IMR-90 (cell line): ENCODE measurements at regions not wholly inside any gene's neighbourhood (a gene's known extent, or its start where the extent isn't known, plus 50 kb on each side); places are given as distances from the start of the nearest gene placed in this dataset.

Experiments
- ATAC-seq: fragments of 200-7000 bp; cut with Tn5 transposase; 2 replicates; pipeline ENCODE4 v1.9.1; 2020; ENCODE audit warnings: low read depth, mild to moderate bottlenecking, moderate library complexity
- BruUV-seq: library from RNA; stranded (reverse); fragments of 400-500 nt; replicated peaks from 2 replicates; lab custom pipeline; 2021; lab: Mats Ljungman, UMichigan
- CTCF ChIA-PET: fragments of 300-600 bp; formaldehyde crosslinking; extraction: SDS; loops from one replicate; lab custom pipeline; 2021; ENCODE audit warnings: antibody characterized with exemption; lab: Yijun Ruan, JAX
- POLR2A ChIA-PET: fragments of 300-600 bp; sonication (Branson Sonifier 250); formaldehyde crosslinking; loops from one replicate; lab custom pipeline; 2022; ENCODE audit warnings: antibody characterized with exemption; ENCODE audit not compliant: unreplicated experiment; lab: Charles Lee
- DNase-seq: peaks from one replicate; pipeline ENCODE4 v3.0.0; 2013
- H2AFZ ChIP-seq: replicated peaks from 2 replicates; pipeline ENCODE3; 2013; ENCODE audit warnings: low read length, mild to moderate bottlenecking; ENCODE audit not compliant: poor library complexity
- H2AK5ac ChIP-seq: 2 replicates; pipeline ENCODE4 v1.6.1; 2013; ENCODE audit warnings: low read depth, low read length, inconsistent platforms
- H2AK9ac ChIP-seq: replicated peaks from 2 replicates; pipeline ENCODE3; 2013; ENCODE audit warnings: mild to moderate bottlenecking, low read depth, low read length, moderate library complexity; ENCODE audit not compliant: poor library complexity
- H2BK120ac ChIP-seq: 2 replicates; pipeline ENCODE4 v1.6.1; 2013; ENCODE audit warnings: low read depth, low read length, inconsistent platforms
- H2BK15ac ChIP-seq: 3 replicates; pipeline ENCODE4 v1.6.1; 2013; ENCODE audit warnings: low read depth, low read length, inconsistent platforms
- H2BK20ac ChIP-seq: 2 replicates; pipeline ENCODE4 v1.6.1; 2013; ENCODE audit warnings: low read depth, mild to moderate bottlenecking, inconsistent platforms, low read length, moderate library complexity
- H2BK5ac ChIP-seq: 2 replicates; pipeline ENCODE4 v1.6.1; 2013; ENCODE audit warnings: mild to moderate bottlenecking, low read depth, low read length, inconsistent platforms; ENCODE audit not compliant: poor library complexity, severe bottlenecking
- H3K14ac ChIP-seq: replicated peaks from 2 replicates; pipeline ENCODE4 v1.6.1; 2013; ENCODE audit warnings: low read depth, low read length, inconsistent platforms
- H3K18ac ChIP-seq: 2 replicates; pipeline ENCODE4 v1.6.1; 2013; ENCODE audit warnings: low read depth, low read length, control low read depth
- H3K23ac ChIP-seq: 2 replicates; pipeline ENCODE4 v1.6.1; 2013; ENCODE audit warnings: low read depth, low read length, inconsistent platforms
- H3K27ac ChIP-seq: 2 replicates; pipeline ENCODE4 v1.5.1; 2013; ENCODE audit warnings: mild to moderate bottlenecking, control low read depth, low read length; ENCODE audit not compliant: insufficient read depth
- H3K27me3 ChIP-seq: 2 replicates; pipeline ENCODE4 v1.6.1; 2013; ENCODE audit warnings: low read length; ENCODE audit not compliant: control insufficient read depth, insufficient read depth
- H3K36me3 ChIP-seq: 2 replicates; pipeline ENCODE4 v1.6.1; 2013; ENCODE audit warnings: low read length, mixed read lengths; ENCODE audit not compliant: control insufficient read depth, insufficient read depth
- H3K4ac ChIP-seq: 2 replicates; pipeline ENCODE4 v1.6.1; 2013; ENCODE audit warnings: low read depth, low read length, inconsistent platforms
- H3K4me1 ChIP-seq: 2 replicates; pipeline ENCODE4 v1.6.1; 2013; ENCODE audit warnings: low read length, mixed read lengths; ENCODE audit not compliant: control insufficient read depth, insufficient read depth
- H3K4me2 ChIP-seq: 2 replicates; pipeline ENCODE4 v1.6.1; 2013; ENCODE audit warnings: low read depth, mild to moderate bottlenecking, control low read depth, low read length, moderate library complexity
- H3K4me3 ChIP-seq: 2 replicates; pipeline ENCODE4 v1.5.1; 2013; ENCODE audit warnings: low read depth, mild to moderate bottlenecking, control low read depth, low read length, moderate library complexity; ENCODE audit not compliant: insufficient read depth
- H3K56ac ChIP-seq: 2 replicates; pipeline ENCODE4 v1.6.1; 2013; ENCODE audit warnings: low read length, inconsistent platforms; ENCODE audit not compliant: insufficient read depth; ENCODE audit errors: extremely low read depth
- H3K79me1 ChIP-seq, 2 experiments: 2 replicates each; pipeline ENCODE4 v1.6.1; 2013; ENCODE audit warnings: low read length in 2 of 2, inconsistent platforms in 1 of 2, low read depth in 1 of 2
- H3K9ac ChIP-seq: 2 replicates; pipeline ENCODE4 v1.6.1; 2013; ENCODE audit warnings: low read depth, low read length, control low read depth
- H3K9me1 ChIP-seq: 2 replicates; pipeline ENCODE4 v1.6.1; 2013; ENCODE audit warnings: low read length, inconsistent platforms; ENCODE audit not compliant: insufficient read depth
- H3K9me3 ChIP-seq: 2 replicates; pipeline ENCODE4 v1.6.1; 2013; ENCODE audit warnings: low read length; ENCODE audit not compliant: control insufficient read depth, insufficient read depth
- H4K20me1 ChIP-seq: 2 replicates; pipeline ENCODE4 v1.6.1; 2013; ENCODE audit warnings: low read length, inconsistent platforms; ENCODE audit not compliant: insufficient read depth
- H4K5ac ChIP-seq: 2 replicates; pipeline ENCODE4 v1.6.1; 2013; ENCODE audit warnings: mild to moderate bottlenecking, low read depth, low read length, control low read depth
- H4K8ac ChIP-seq, 2 experiments: 2 replicates each; pipeline ENCODE4 v1.6.1; 2013; ENCODE audit warnings: low read depth in 2 of 2, low read length in 2 of 2, control low read depth in 1 of 2, inconsistent platforms in 1 of 2
- H4K91ac ChIP-seq: 2 replicates; pipeline ENCODE4 v1.6.1; 2013; ENCODE audit warnings: low read depth, low read length, inconsistent platforms; ENCODE audit not compliant: insufficient read depth
- BHLHE40 ChIP-seq: fragments of 150-350 bp; IDR thresholded peaks from 2 replicates; pipeline ENCODE4 v1.6.1; 2016; ENCODE audit warnings: mild to moderate bottlenecking, low read depth, low read length
- CEBPB ChIP-seq: IDR thresholded peaks from 2 replicates; pipeline ENCODE4 v1.6.1; 2012; ENCODE audit warnings: low read depth, low read length, improper control_type of control experiment
- CHD1 ChIP-seq: IDR thresholded peaks from 2 replicates; pipeline ENCODE4 v1.6.1; 2012; ENCODE audit warnings: low read depth, low read length, improper control_type of control experiment
- FOS ChIP-seq: fragments of 150-350 bp; IDR thresholded peaks from 2 replicates; pipeline ENCODE4 v1.6.1; 2016; ENCODE audit warnings: low read depth, low read length
- MAFK ChIP-seq: IDR thresholded peaks from 2 replicates; pipeline ENCODE4 v1.6.1; 2012; ENCODE audit warnings: low read depth, low read length, improper control_type of control experiment
- MAZ ChIP-seq: IDR thresholded peaks from 2 replicates; pipeline ENCODE4 v1.6.1; 2012; ENCODE audit warnings: low read depth, mild to moderate bottlenecking, low read length, improper control_type of control experiment, moderate library complexity, borderline replicate concordance
- MXI1 ChIP-seq: IDR thresholded peaks from 2 replicates; pipeline ENCODE4 v1.6.1; 2012; ENCODE audit warnings: low read depth, mild to moderate bottlenecking, low read length, moderate library complexity, borderline replicate concordance
- NFE2L2 ChIP-seq: fragments of 150-350 bp; IDR thresholded peaks from 2 replicates; pipeline ENCODE4 v1.6.1; 2016; ENCODE audit warnings: low read depth, mild to moderate bottlenecking, low read length
- POLR2A ChIP-seq: IDR thresholded peaks from 2 replicates; pipeline ENCODE4 v1.6.1; 2012; ENCODE audit warnings: mild to moderate bottlenecking, low read depth, low read length
- RAD21 ChIP-seq: IDR thresholded peaks from 2 replicates; pipeline ENCODE4 v1.6.1; 2012; ENCODE audit warnings: low read length, improper control_type of control experiment
- RCOR1 ChIP-seq: IDR thresholded peaks from 2 replicates; pipeline ENCODE4 v1.6.1; 2012; ENCODE audit warnings: mild to moderate bottlenecking, low read length, improper control_type of control experiment; ENCODE audit not compliant: insufficient replicate concordance
- RFX5 ChIP-seq: IDR thresholded peaks from 2 replicates; pipeline ENCODE4 v1.8.0; 2012; ENCODE audit warnings: low read depth, mild to moderate bottlenecking, low read length, moderate library complexity
- SMC3 ChIP-seq: fragments of 150-350 bp; IDR thresholded peaks from 2 replicates; pipeline ENCODE4 v1.6.1; 2016; ENCODE audit warnings: low read depth, mild to moderate bottlenecking, antibody characterized with exemption, low read length, moderate library complexity
- USF2 ChIP-seq: fragments of 150-350 bp; IDR thresholded peaks from 2 replicates; pipeline ENCODE4 v1.6.1; 2017; ENCODE audit warnings: mild to moderate bottlenecking, antibody characterized with exemption, low read length, low read depth
- WGBS, 2 experiments: methylation state at CpG; one replicate each; pipeline versions ENCODE4 v1.1.5 to v1.1.7; 2013; ENCODE audit warnings: missing lambda C conversion rate in 2 of 2; ENCODE audit not compliant: insufficient read length in 1 of 2; ENCODE audit errors: extremely low coverage in 2 of 2; 5-methylcytosine and 5-hydroxymethylcytosine counted together
- dilution Hi-C: fragments of 300-500 bp; cut with HindIII; formaldehyde crosslinking; loops from one replicate; pipeline ENCODE4 v1.14.3; 2018; ENCODE audit warnings: low sequenced_read_pairs; ENCODE audit not compliant: unreplicated experiment
- in situ Hi-C: fragments of 300-500 bp; cut with MboI; formaldehyde crosslinking; loops from 3 replicates; pipeline ENCODE4 v1.14.3; 2019; ENCODE audit warnings: low sequenced_read_pairs, inconsistent platforms, mixed read lengths
- intact Hi-C: fragments of 100-400 bp; cut with micrococcal nuclease; formaldehyde crosslinking; loops from 2 replicates; pipeline ENCODE4 v1.10.0; 2022
- TF ChIP-seq, protein P1 (sequence below): fragments of 150-350 bp; IDR thresholded peaks from 2 replicates; pipeline ENCODE4 v1.6.1; 2016; ENCODE audit warnings: low read depth, mild to moderate bottlenecking, low read length, moderate library complexity, borderline replicate concordance
- TF ChIP-seq, protein P2 (sequence below): conservative IDR thresholded peaks from 2 replicates; pipeline ENCODE4 v1.5.1; 2012; ENCODE audit warnings: mild to moderate bottlenecking, low read depth, low read length, improper control_type of control experiment

GRCh38 chrX:42602136-42602535 lies 175.8 kb downstream of the PPP1R2C start:
- no peak for ATAC-seq
- in situ Hi-C loops (no loop called here), intact Hi-C loops (no loop called here), dilution Hi-C loops (no loop called here)
- H2AK9ac ChIP-seq, result no peak overlapping the region
- H4K5ac ChIP-seq, result no peak overlapping the region
- no peak overlapping the region for H4K8ac ChIP-seq
- BruUV-seq, result no TSS peak
- H3K9me3 ChIP-seq, result no peaks in the 10 kb centered on the region
- no peak for DNase-seq
- no peak overlapping the region for H2AFZ ChIP-seq
- no peaks in the 10 kb centered on the region for H3K36me3 ChIP-seq
- H4K20me1 ChIP-seq, result no peaks in the 10 kb centered on the region
- no peak overlapping the region for H4K91ac ChIP-seq
- H3K9ac ChIP-seq, result no peak overlapping the region
- no peaks in the 10 kb centered on the region for H3K27me3 ChIP-seq
- ChIA-PET CTCF (interaction anchor here (0.6 kb wide), 1 partner anchor 334 kb away, joined by 3 read pairs; no protein-coding TSS in a partner anchor), POLR2A (no interaction called here)
- no peak overlapping the region for H2BK5ac ChIP-seq
- H3K9me1 ChIP-seq, result no peaks in the 10 kb centered on the region
- H3K4me1 ChIP-seq, result no peaks in the 10 kb centered on the region
- no peak overlapping the region for H3K27ac ChIP-seq
- no peak overlapping the region for H2AK5ac ChIP-seq
- no peak overlapping the region for H3K23ac ChIP-seq
- no peak overlapping the region for H3K4ac ChIP-seq
- H3K4me2 ChIP-seq, result no peak overlapping the region
- H3K18ac ChIP-seq, result no peak overlapping the region
- H2BK120ac ChIP-seq, result no peak overlapping the region
- TF ChIP-seq RAD21 (no peak), SMC3 (no peak), POLR2A (no peak), MAZ (no peak), NFE2L2 (no peak), MXI1 (no peak), RCOR1 (no peak), MAFK (no peak), FOS (no peak), BHLHE40 (no peak), RFX5 (no peak), CHD1 (no peak), USF2 (no peak), CEBPB (no peak)
- TF ChIP-seq, protein P1, sequence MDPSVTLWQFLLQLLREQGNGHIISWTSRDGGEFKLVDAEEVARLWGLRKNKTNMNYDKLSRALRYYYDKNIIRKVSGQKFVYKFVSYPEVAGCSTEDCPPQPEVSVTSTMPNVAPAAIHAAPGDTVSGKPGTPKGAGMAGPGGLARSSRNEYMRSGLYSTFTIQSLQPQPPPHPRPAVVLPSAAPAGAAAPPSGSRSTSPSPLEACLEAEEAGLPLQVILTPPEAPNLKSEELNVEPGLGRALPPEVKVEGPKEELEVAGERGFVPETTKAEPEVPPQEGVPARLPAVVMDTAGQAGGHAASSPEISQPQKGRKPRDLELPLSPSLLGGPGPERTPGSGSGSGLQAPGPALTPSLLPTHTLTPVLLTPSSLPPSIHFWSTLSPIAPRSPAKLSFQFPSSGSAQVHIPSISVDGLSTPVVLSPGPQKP, result no peak
- TF ChIP-seq, protein P2, sequence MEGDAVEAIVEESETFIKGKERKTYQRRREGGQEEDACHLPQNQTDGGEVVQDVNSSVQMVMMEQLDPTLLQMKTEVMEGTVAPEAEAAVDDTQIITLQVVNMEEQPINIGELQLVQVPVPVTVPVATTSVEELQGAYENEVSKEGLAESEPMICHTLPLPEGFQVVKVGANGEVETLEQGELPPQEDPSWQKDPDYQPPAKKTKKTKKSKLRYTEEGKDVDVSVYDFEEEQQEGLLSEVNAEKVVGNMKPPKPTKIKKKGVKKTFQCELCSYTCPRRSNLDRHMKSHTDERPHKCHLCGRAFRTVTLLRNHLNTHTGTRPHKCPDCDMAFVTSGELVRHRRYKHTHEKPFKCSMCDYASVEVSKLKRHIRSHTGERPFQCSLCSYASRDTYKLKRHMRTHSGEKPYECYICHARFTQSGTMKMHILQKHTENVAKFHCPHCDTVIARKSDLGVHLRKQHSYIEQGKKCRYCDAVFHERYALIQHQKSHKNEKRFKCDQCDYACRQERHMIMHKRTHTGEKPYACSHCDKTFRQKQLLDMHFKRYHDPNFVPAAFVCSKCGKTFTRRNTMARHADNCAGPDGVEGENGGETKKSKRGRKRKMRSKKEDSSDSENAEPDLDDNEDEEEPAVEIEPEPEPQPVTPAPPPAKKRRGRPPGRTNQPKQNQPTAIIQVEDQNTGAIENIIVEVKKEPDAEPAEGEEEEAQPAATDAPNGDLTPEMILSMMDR, result no peak
- H3K14ac ChIP-seq, result no peak overlapping the region
- no CpG with 5 or more reads among the region's 3 CpGs for WGBS, 2 experiments
- no peak overlapping the region for H2BK20ac ChIP-seq
- no peak overlapping the region for H3K4me3 ChIP-seq
- H2BK15ac ChIP-seq, result no peak overlapping the region
- H3K56ac ChIP-seq, result no peak overlapping the region
- H3K79me1 ChIP-seq, result no peaks in the 10 kb centered on the region
